ENCODE measurements at regions not wholly inside any gene's neighbourhood (a gene's known extent, or its start where the extent isn't known, plus 50 kb on each side); places are given as distances from the start of the nearest gene placed in this dataset.

- TF ChIP-seq CTCF (IDR thresholded peaks at IDR 0.05) = no peak
- TF ChIP-seq POLR2A (IDR thresholded peaks at IDR 0.05) = no peak
These were observed 554.1 kb upstream of the KLHL1 start for GRCh38 chr13:70662231-70662940.

All from ovary (tissue), 3 donors.